ENCODE measurements at regions not wholly inside any gene's neighbourhood (a gene's known extent, or its start where the extent isn't known, plus 50 kb on each side); places are given as distances from the start of the nearest gene placed in this dataset.

DNA sequence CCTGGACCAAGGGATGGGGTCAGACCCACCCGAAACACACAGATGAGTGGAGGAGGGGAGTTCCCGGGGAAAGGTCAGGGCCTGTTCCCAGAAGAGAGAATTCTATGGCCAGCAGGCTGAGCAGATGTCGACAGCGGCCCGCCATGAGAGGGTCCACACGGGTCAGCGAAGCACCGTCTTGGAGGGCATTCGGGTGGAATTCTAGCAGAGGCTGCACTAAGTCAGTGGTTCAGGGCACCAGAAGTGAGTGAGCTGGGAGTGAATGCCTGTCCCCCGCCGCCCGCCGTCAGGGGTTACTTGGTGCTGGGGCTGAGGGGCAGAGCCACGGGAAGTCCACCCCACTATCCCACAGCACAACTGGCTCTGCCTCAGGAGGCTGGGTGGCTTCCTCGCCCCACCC lies 96.2 kb upstream of the VSTM2B start:
- TF ChIP-seq, protein P1, sequence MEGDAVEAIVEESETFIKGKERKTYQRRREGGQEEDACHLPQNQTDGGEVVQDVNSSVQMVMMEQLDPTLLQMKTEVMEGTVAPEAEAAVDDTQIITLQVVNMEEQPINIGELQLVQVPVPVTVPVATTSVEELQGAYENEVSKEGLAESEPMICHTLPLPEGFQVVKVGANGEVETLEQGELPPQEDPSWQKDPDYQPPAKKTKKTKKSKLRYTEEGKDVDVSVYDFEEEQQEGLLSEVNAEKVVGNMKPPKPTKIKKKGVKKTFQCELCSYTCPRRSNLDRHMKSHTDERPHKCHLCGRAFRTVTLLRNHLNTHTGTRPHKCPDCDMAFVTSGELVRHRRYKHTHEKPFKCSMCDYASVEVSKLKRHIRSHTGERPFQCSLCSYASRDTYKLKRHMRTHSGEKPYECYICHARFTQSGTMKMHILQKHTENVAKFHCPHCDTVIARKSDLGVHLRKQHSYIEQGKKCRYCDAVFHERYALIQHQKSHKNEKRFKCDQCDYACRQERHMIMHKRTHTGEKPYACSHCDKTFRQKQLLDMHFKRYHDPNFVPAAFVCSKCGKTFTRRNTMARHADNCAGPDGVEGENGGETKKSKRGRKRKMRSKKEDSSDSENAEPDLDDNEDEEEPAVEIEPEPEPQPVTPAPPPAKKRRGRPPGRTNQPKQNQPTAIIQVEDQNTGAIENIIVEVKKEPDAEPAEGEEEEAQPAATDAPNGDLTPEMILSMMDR (IDR thresholded peaks at IDR 0.05), result no peak
- Histone ChIP-seq H3K4me3 (no peak overlapping the region), H3K27ac (no peak overlapping the region)
- DNase-seq (ENCODE audit: low spot score), result no peak

GRCh38 chr19:29431332-29431731 lies 94.5 kb upstream of the VSTM2B start:
- DNase-seq (ENCODE audit: low spot score), result no peak
- TF ChIP-seq, protein P1 (IDR thresholded peaks at IDR 0.05), result no peak

DNA sequence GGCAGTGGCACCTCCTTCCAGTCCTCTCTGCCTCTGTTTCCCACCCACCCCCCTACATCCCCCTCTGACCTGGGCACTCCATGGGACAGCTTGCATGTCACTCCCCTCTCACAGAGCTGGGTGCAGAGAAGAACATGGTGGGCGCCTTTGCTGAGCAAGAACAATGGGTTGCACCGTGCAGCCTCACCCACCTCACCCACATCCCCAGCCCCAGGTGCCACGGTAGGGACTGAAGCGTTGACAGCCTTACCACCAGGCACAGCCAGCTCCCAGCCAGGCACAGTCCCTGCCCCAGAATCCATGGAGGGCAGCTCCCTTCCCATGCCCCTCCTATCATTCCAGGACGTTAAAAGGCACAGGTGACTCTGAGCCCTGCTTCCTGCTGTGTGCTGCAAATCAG lies 93.1 kb upstream of the VSTM2B start:
- no peak for DNase-seq (ENCODE audit: low spot score)
- no peak overlapping the region for H3K27ac ChIP-seq
- H3K4me3 ChIP-seq, result no peak overlapping the region
- TF ChIP-seq, protein P1 (IDR thresholded peaks at IDR 0.05), result no peak

More at GRCh38 chr19:29431332-29431731, 94.5 kb upstream of the VSTM2B start:
- Histone ChIP-seq H3K4me3 (no peak overlapping the region), H3K27ac (no peak overlapping the region)

- H3K27ac ChIP-seq, result no peak overlapping the region
- DNase-seq (ENCODE audit: low spot score), result no peak
- H3K4me3 ChIP-seq, result no peak overlapping the region
- TF ChIP-seq, protein P1 (IDR thresholded peaks at IDR 0.05), result no peak
These were observed 89.1 kb upstream of the VSTM2B start for GRCh38 chr19:29436591-29437103.

- DNase-seq (ENCODE audit: low spot score), result no peak
- Histone ChIP-seq H3K4me3 (no peak overlapping the region), H3K27ac (no peak overlapping the region)
- TF ChIP-seq, protein P1 (IDR thresholded peaks at IDR 0.05), result no peak
These were observed 86.8 kb upstream of the VSTM2B start for GRCh38 chr19:29439021-29439420.

- TF ChIP-seq, protein P1 (IDR thresholded peaks at IDR 0.05), result no peak
- no peak for DNase-seq (ENCODE audit: low spot score)
- Histone ChIP-seq H3K4me3 (no peak overlapping the region), H3K27ac (no peak overlapping the region)
These were observed 85.9 kb upstream of the VSTM2B start for GRCh38 chr19:29439688-29440550.

DNA sequence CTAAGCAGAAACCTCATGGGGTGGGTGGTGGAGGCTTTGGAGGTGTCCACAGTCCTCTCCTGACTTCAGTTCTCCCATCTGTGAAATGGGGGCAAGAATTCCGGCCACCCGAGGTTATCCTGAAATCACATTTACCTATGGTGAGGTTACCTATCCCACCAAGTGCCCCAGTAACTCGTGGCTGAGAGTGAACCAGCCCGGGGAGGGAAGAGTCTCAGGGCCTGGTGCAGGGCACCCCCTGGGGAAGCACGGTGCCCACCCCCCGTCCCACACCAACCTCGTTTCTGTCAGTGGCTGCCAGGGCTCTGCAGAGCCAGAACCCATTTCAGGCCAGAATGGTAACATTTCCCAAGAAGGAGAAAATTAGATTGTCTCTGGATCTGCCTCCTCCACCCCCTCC lies 83.7 kb upstream of the VSTM2B start:
- no peak overlapping the region for H3K4me3 ChIP-seq
- no peak overlapping the region for H3K27ac ChIP-seq
- no peak for DNase-seq (ENCODE audit: low spot score)
- TF ChIP-seq, protein P1 (IDR thresholded peaks at IDR 0.05), result no peak
